HG02943 (cell line): ENCODE measurements at regions not wholly inside any gene's neighbourhood (a gene's known extent, or its start where the extent isn't known, plus 50 kb on each side); places are given as distances from the start of the nearest gene placed in this dataset.

Experiments used
- ATAC-seq: cut with Tn5 transposase; IDR thresholded peaks from one replicate; pipeline ENCODE4 v1.9.1; 2021; ENCODE audit warnings: mild to moderate bottlenecking, low read depth, moderate library complexity; ENCODE audit not compliant: unreplicated experiment

- ATAC-seq: no peak
These were observed 313.3 kb downstream of the OSR1 start for GRCh38 chr2:19045151-19045550.

GRCh38 chr2:19043893-19044292 is 314.5 kb downstream of the OSR1 start:
- ATAC-seq: no peak

DNA sequence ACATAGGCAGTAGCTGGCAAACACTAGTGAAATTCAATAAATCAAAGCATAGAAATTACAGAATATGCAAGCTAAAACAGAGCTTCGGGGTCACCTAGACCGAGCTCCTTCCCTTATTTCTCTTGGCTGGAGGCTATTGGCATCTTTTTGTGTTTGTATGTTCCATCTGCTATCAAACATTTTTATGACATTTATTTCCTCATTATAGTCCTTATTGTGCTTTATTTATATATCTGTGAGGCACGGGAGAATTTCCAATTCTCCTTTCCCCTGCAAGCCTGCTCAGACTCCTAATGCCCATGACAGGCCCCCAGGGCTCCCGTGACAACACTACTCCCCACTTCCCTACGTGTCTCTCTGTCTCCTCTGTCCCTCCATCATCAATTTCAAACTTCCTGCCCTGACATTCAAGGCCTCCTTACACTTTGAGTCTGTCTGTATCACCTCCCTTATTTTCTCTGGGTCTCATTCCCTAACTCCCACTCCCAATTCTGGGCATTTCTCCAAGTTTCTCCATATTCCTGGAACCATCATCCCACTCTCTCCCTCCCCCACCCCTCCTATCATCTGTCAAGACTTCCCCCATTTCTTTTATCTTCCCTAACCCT is 316.9 kb downstream of the OSR1 start:
- no peak for ATAC-seq

DNA sequence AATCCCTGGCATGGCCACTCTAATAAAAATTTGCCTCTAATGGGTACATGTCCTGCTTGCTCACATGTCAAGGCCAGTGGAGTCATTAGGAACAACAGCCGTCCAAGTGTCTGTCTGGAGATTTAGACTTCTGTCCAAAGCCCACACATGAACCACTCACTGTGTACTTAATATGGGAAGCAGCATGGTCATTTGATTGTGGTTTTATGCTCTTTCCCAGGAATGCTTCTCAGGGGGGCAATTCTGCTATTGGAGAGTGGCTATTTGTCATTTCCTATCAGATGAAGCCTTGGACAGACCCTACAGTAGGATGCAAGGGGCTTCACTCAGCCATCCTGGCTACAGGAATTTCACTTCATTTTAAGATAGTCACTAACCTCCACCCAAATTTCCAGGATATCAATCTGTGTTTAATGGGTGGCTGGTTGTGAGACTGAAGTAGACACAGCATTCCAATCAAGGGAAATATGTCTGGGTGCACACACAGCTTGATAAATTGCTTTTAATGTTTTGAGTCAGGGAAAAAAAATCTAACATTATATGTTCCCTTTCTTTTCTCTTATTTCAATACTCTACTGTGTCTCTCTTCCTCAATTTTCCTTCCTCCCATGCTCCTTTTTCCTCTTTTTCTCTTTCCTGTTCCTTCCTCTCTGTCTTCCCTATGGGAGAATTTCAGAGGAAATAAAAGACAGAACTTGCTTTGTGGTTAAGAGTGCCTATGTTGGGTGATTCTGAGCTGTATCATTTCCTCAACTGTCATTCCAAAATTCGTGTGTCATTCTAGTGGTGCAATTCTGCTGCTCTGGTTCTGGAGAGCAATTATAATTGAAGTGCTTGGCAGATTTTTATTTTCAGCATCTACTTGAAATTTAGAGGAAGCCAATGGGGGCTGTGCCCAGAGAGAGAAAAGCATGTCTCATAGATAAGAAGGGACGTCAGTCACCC is 320.1 kb downstream of the OSR1 start:
- ATAC-seq: no peak

GRCh38 chr2:19036091-19036490 is 322.3 kb downstream of the OSR1 start:
- ATAC-seq: no peak

DNA sequence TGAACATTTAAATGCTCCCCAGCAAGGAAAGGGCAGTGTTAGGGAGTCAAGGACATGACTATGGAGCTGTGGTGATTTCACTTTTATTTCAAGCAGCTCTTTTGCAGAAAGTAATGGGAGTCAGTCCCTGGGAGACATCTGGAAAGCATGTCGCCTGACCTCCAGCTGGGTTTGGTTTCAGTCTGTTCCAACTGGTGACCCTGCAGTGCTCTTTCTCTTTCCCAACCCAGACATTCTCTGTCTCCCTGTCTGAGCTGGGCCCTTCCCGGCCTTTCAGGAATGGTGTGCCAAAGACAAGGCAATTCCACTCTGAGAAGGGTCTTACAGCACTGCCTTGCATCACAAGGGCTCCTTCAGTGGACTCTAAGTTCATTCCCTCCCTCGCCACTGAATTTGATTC is 323.2 kb downstream of the OSR1 start:
- no peak for ATAC-seq

GRCh38 chr2:19033240-19033639 is 325.2 kb downstream of the OSR1 start:
- no peak for ATAC-seq

- no peak for ATAC-seq
These were observed 326.8 kb downstream of the OSR1 start for GRCh38 chr2:19031642-19032041.

- no peak for ATAC-seq
These were observed 328.8 kb downstream of the OSR1 start for GRCh38 chr2:19029655-19030054.

DNA sequence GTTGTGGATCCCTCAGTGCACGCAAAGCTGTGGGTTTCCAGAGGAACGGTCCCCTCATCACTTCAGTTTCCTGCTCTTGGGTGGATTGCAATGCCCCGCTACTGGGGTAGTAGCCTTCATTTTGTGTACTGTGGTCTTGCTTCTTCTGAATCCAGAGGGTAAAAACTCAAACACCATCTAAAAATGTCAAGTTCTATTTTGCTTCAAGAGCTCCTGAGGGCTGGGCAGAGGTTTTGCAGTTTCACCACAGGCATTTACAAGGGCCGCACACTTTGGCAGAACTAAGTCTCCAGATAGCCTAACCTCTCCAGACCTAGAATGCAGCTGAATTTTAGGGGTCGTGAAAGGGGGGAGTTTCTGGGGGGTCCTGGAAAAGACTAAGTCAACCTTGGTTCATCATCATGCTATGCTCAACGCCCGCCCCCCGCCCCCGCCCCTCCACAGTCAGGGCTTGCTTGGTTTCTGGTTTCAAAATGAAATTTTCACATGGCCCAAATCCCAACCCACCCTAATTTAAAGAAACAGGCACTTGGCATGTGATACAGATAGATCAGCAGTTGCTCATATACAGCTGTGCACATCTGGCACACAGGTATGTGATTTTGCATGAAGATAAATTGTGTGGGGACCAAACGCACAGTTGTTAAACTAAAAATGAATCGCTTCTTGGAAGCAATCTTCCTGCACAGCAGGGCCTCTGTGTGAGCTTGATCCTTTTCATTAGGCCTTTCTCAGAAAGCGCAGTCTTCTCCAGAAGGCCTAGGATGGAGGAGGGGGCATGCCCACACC is 329.6 kb downstream of the OSR1 start:
- no peak for ATAC-seq

DNA sequence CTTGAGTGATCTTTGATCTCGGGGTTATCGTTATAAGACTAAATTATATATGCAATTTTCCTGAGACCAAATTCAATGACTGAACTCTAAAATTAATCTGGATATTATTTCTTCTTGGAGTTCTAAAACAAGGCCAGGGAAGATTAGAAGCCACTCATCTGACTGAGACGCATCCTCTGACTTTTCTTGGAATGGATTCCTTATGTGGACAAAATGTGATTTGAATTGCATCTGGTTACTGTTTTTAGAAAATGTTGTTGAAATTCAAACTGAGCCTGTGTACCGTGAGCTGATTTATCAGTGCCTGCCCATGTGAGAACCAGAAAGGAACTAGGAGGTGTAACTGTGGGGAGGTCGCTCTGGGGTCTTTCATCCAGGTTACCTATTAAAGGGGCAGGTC is 330.8 kb downstream of the OSR1 start:
- no peak for ATAC-seq

GRCh38 chr2:19026261-19026660 is 332.2 kb downstream of the OSR1 start:
- no peak for ATAC-seq

DNA sequence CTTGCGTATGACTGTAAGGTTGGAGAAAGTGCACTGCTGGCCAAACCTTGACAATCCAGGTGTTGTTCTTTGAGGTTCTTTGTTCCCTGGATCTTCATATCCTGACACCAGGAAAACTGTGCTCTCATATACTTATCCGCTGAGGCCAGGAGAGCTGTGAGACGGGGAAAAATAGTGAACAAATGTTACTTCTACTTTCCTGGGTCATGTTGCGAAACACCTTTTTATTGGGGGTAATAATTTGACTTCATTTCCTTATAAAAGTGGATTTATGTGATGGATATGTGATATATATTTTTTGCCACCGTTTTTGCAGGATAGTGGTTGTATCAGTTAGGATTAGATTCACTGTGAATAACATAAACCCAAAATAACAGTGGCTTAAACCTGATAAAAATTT is 336.1 kb downstream of the OSR1 start:
- ATAC-seq: no peak

GRCh38 chr2:19021721-19022120 is 336.7 kb downstream of the OSR1 start:
- ATAC-seq: no peak

DNA sequence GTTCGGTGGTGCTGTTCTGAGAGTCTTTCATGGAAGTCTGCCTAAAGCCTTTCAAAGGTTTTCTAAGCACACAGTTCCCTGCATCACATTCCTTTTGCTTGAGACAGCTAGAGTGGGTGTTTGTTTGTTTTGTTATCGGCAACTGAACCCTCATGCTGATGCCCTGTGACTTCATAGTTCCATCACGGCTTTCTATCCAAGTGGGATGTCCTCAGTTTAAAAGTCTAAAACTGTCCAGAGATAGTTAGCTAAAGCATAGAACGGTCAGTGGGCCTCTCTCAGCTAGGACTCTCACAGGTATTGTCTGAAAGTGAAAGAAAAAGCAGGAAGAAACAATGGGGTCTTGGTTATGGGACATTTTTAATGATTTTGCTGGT is 337.3 kb downstream of the OSR1 start:
- ATAC-seq: no peak

GRCh38 chr2:19020144-19021099 is 338.0 kb downstream of the OSR1 start:
- ATAC-seq: no peak

DNA sequence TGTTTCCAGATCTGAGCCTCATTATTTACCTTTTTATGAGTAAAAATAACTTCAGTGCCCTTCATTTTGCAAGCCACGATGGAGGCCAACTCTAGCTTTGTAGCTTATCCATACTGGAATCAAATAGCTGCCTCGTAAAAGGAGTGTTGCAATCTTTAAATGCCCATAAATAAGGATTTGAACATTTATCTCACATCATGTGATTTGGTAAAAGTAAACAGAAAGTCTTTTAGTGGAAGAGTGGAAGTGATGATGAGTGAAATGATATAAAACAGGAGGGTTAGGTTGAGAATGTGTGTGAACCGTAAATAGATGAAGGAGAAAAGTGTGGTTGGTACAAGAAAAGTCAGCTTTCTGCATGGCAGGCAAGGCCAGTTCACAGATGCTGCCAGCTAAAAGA is 348.9 kb downstream of the OSR1 start:
- no peak for ATAC-seq

- ATAC-seq: no peak
These were observed 354.9 kb downstream of the OSR1 start for GRCh38 chr2:19003554-19003953.

DNA sequence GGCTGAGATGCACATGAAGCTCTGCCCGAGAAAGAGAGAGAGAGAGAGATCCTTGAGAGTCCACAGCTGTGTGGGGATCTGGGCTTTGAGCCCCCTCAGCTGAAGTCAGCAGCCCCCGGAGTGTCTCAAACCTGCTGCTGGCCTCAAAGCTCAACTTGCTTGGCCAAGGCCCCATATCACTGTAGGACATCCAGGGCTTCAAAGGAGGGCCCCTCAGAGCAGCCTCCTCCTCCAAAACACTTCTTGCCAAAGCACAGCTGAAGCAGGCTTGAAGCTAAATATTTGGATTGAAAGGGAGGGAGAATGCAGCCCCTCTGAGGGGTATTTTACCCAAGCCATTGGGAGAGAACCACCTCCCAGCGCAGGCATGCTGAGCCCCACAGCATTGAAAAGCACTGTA is 357.6 kb downstream of the OSR1 start:
- ATAC-seq: no peak

DNA sequence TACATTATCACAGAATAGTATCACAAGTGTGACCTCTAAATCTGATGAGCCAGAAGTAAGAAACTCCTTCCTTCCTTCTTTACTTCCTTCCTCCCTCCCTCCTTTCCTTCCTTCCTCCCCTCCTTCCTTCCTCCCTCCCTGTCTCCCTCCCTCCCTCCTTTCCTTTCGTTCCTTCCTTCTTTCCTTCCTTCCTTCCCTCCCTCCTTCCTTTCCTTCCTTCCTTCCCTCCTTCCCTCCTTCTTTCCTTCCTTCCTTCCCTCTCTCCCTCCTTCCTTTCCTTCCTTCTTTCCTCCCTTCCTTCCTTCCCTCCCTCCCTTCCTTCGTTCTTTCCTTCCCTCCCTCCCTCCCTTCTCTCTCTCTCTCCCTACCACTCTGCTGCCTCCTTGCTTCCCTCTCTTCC is 359.2 kb downstream of the OSR1 start:
- ATAC-seq: no peak
